OCI-LY1 (cell line): ENCODE measurements at regions not wholly inside any gene's neighbourhood (a gene's known extent, or its start where the extent isn't known, plus 50 kb on each side); places are given as distances from the start of the nearest gene placed in this dataset.

Experiments used
- H2AFZ ChIP-seq: fragments of 200-600 bp; sonication (generic), shearing (Covaris generic); 2 replicates; pipeline ENCODE4 v1.6.0; 2014; ENCODE audit warnings: antibody characterized with exemption, mild to moderate bottlenecking, low read length
- H3F3A ChIP-seq: fragments of 200-600 bp; sonication (generic), shearing (Covaris generic); 2 replicates; pipeline ENCODE4 v1.6.0; 2014; ENCODE audit warnings: mild to moderate bottlenecking, antibody characterized with exemption, low read length, moderate library complexity; ENCODE audit not compliant: insufficient read depth
- H3K27ac ChIP-seq: fragments of 200-600 bp; sonication (generic); 2 replicates; pipeline ENCODE4 v1.5.1; 2014; ENCODE audit warnings: low read length, mixed run types, mild to moderate bottlenecking, low read depth; ENCODE audit not compliant: poor library complexity, severe bottlenecking
- H3K27me3 ChIP-seq: fragments of 200-600 bp; sonication (generic); 2 replicates; pipeline ENCODE4 v1.6.0; 2014; ENCODE audit warnings: antibody characterized with exemption, mild to moderate bottlenecking, low read length, moderate library complexity; ENCODE audit not compliant: insufficient read depth
- H3K36me3 ChIP-seq: fragments of 200-600 bp; sonication (generic); 2 replicates; pipeline ENCODE4 v1.6.1; 2014; ENCODE audit warnings: mild to moderate bottlenecking, antibody characterized with exemption, low read length, moderate library complexity, mixed read lengths; ENCODE audit not compliant: insufficient read depth
- H3K4me1 ChIP-seq: fragments of 200-600 bp; sonication (generic); 2 replicates; pipeline ENCODE4 v1.5.1; 2014; ENCODE audit warnings: mild to moderate bottlenecking, low read length, moderate library complexity; ENCODE audit not compliant: insufficient read depth, severe bottlenecking
- H3K4me2 ChIP-seq: fragments of 200-600 bp; sonication (generic), shearing (Covaris generic); 2 replicates; pipeline ENCODE4 v1.6.1; 2014; ENCODE audit warnings: low read length
- H3K4me3 ChIP-seq: fragments of 200-600 bp; sonication (generic); 2 replicates; pipeline ENCODE4 v1.5.1; 2014; ENCODE audit warnings: low read length, low read depth, mild to moderate bottlenecking, mixed read lengths; ENCODE audit not compliant: poor library complexity, severe bottlenecking
- H3K79me2 ChIP-seq: fragments of 200-600 bp; shearing (Covaris generic); 2 replicates; pipeline ENCODE4 v1.6.1; 2016; ENCODE audit warnings: mixed run types, low read length, mixed read lengths; ENCODE audit not compliant: insufficient read depth
- H3K9ac ChIP-seq: fragments of 200-600 bp; sonication (generic), shearing (Covaris generic); 2 replicates; pipeline ENCODE4 v1.6.1; 2014; ENCODE audit warnings: mild to moderate bottlenecking, low read length, mixed read lengths
- H3K9me2 ChIP-seq: fragments of 200-600 bp; sonication (generic), shearing (Covaris generic); 2 replicates; pipeline ENCODE4 v1.6.1; 2014; ENCODE audit warnings: low read depth, mild to moderate bottlenecking, low read length, mixed read lengths
- H3K9me3 ChIP-seq: fragments of 200-600 bp; shearing (Covaris generic); 2 replicates; pipeline ENCODE4 v1.6.1; 2014; ENCODE audit warnings: low read length, mixed read lengths
- H4K20me1 ChIP-seq: fragments of 200-600 bp; sonication (generic), shearing (Covaris generic); 2 replicates; pipeline ENCODE4 v1.6.0; 2016; ENCODE audit warnings: mild to moderate bottlenecking, low read length; ENCODE audit not compliant: insufficient read depth
- EZH2 ChIP-seq: fragments of 200-600 bp; sonication (generic), shearing (Covaris generic); IDR thresholded peaks from 2 replicates; pipeline ENCODE4 v1.8.0; 2017; ENCODE audit warnings: borderline replicate concordance, mixed run types, mild to moderate bottlenecking, antibody characterized with exemption, low read length, moderate library complexity, mixed read lengths
- TF ChIP-seq, protein P1 (sequence below): fragments of 200-600 bp; sonication (generic), shearing (Covaris generic); IDR thresholded peaks from 2 replicates; pipeline ENCODE4 v1.5.1; 2017; ENCODE audit warnings: mild to moderate bottlenecking, antibody characterized with exemption, low read length, moderate library complexity, mixed read lengths

GRCh38 chr11:42482822-42483221 lies 829.0 kb upstream of the API5 start:
- no peak overlapping the region for H3K4me3 ChIP-seq
- TF ChIP-seq, protein P1, sequence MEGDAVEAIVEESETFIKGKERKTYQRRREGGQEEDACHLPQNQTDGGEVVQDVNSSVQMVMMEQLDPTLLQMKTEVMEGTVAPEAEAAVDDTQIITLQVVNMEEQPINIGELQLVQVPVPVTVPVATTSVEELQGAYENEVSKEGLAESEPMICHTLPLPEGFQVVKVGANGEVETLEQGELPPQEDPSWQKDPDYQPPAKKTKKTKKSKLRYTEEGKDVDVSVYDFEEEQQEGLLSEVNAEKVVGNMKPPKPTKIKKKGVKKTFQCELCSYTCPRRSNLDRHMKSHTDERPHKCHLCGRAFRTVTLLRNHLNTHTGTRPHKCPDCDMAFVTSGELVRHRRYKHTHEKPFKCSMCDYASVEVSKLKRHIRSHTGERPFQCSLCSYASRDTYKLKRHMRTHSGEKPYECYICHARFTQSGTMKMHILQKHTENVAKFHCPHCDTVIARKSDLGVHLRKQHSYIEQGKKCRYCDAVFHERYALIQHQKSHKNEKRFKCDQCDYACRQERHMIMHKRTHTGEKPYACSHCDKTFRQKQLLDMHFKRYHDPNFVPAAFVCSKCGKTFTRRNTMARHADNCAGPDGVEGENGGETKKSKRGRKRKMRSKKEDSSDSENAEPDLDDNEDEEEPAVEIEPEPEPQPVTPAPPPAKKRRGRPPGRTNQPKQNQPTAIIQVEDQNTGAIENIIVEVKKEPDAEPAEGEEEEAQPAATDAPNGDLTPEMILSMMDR, result no peak
- TF ChIP-seq EZH2, result no peak

DNA sequence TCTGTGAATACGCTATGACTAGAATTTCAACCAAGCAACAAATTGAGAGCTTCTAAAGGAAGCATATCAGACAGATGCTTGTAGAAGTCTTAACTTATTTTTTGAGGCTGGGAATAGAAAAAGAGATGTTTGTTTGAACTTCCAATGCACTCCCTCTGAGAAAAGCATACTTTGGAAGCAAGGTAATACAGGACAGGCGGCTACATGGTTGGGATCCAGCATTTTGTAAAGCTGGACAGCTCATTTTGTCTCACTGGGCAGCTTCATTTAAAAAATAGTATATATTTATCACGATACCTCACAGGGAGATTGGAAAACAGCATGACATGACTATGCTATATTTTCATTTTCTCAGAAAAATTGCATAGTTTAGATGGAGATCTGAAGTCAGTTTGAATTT lies 821.3 kb upstream of the API5 start:
- Histone ChIP-seq H3K9me2 (no peaks in the 10 kb centered on the region), H2AFZ (no peak overlapping the region), H3K79me2 (no peaks in the 10 kb centered on the region), H4K20me1 (no peaks in the 10 kb centered on the region), H3K4me1 (no peaks in the 10 kb centered on the region), H3K4me2 (no peak overlapping the region), H3K9me3 (no peaks in the 10 kb centered on the region), H3K9ac (no peak overlapping the region), H3K27ac (no peak overlapping the region), H3K27me3 (no peaks in the 10 kb centered on the region), H3F3A (no peaks in the 10 kb centered on the region), H3K4me3 (no peak overlapping the region), H3K36me3 (no peaks in the 10 kb centered on the region)
- no peak for TF ChIP-seq EZH2
- TF ChIP-seq, protein P1, result no peak

More at GRCh38 chr11:42482822-42483221, 829.0 kb upstream of the API5 start:
- no peak overlapping the region for H3K27ac ChIP-seq
- no peak overlapping the region for H2AFZ ChIP-seq
- no peaks in the 10 kb centered on the region for H3K4me1 ChIP-seq
- no peaks in the 10 kb centered on the region for H3K27me3 ChIP-seq
- no peaks in the 10 kb centered on the region for H3K9me2 ChIP-seq
- no peaks in the 10 kb centered on the region for H3K79me2 ChIP-seq
- no peaks in the 10 kb centered on the region for H4K20me1 ChIP-seq
- no peaks in the 10 kb centered on the region for H3K9me3 ChIP-seq
- no peak overlapping the region for H3K9ac ChIP-seq
- no peaks in the 10 kb centered on the region for H3K36me3 ChIP-seq
- H3F3A ChIP-seq, result no peaks in the 10 kb centered on the region
- H3K4me2 ChIP-seq, result no peak overlapping the region

GRCh38 chr11:42494459-42494858 lies 817.3 kb upstream of the API5 start:
- Histone ChIP-seq H3K4me1 (no peaks in the 10 kb centered on the region), H3K9ac (no peak overlapping the region), H3F3A (no peaks in the 10 kb centered on the region), H3K27me3 (no peaks in the 10 kb centered on the region), H3K36me3 (no peaks in the 10 kb centered on the region), H3K9me3 (no peaks in the 10 kb centered on the region), H3K79me2 (no peaks in the 10 kb centered on the region), H3K27ac (no peak overlapping the region), H3K9me2 (no peaks in the 10 kb centered on the region), H2AFZ (no peak overlapping the region), H4K20me1 (no peaks in the 10 kb centered on the region), H3K4me2 (no peak overlapping the region), H3K4me3 (no peak overlapping the region)
- no peak for TF ChIP-seq EZH2
- TF ChIP-seq, protein P1, result no peak
